ENCODE measurements at regions not wholly inside any gene's neighbourhood (a gene's known extent, or its start where the extent isn't known, plus 50 kb on each side); places are given as distances from the start of the nearest gene placed in this dataset.

GRCh38 chr4:107279733-107280132, 243.6 kb upstream of the DKK2 start:
- ChIA-PET POLR2A (no interaction called here), CTCF (no interaction called here), RAD21 (ENCODE audit: low non-redundant PET in 1 of 2, low total read pairs in 2 of 2, uncharacterized antibody in 2 of 2, unreplicated experiment in 2 of 2) (no interaction called here)
- intact Hi-C loops (cut with micrococcal nuclease) = no loop called here
- Histone ChIP-seq H2AFZ (ENCODE audit: low read depth, low read length, poor library complexity, severe bottlenecking) (peak overlapping the region; percentile 52), H4K20me1 (ENCODE audit: insufficient read depth) (no peaks in the 10 kb centered on the region), H3K27me3 (ENCODE audit: insufficient read depth, low read length) (no peaks in the 10 kb centered on the region), H3K36me3 (ENCODE audit: control insufficient read depth in 1 of 2, insufficient read depth in 2 of 2, low read length in 2 of 2) (no peaks in the 10 kb centered on the region), H3K9me3 (ENCODE audit: control insufficient read depth in 1 of 2, insufficient read depth in 1 of 2, low read depth in 1 of 2, low read length in 2 of 2) (no peaks in the 10 kb centered on the region), H3K9me2 (ENCODE audit: insufficient read depth) (no peaks in the 10 kb centered on the region), H3K4me1 (ENCODE audit: control insufficient read depth in 1 of 2, insufficient read depth in 2 of 2, low read length in 2 of 2) (peaks cover 6 to 16% of the 10 kb centered on the region in 2 experiments; a peak in 3 of 4 replicates), H3K9ac (ENCODE audit: low read length) (no peak overlapping the region), H3K79me2 (ENCODE audit: insufficient read depth, low read length) (no peaks in the 10 kb centered on the region), H3K4me2 (ENCODE audit: low read length) (peak overlapping the region; percentile 45), H3K27ac (ENCODE audit: low read depth, low read length) (no peak overlapping the region), H3K4me3 (replicated peaks in 1 of 2; ENCODE audit: low read depth in 1 of 2, low read length in 2 of 2) (no peak overlapping the region)
- no peak for DNase-seq (ENCODE audit: low read depth, low spot score)
- ATAC-seq = no peak; the same call in 1 of the 2 replicates
- TF ChIP-seq YY1 (IDR thresholded peaks at IDR 0.05; ENCODE audit: extremely low read depth, insufficient replicate concordance, low read depth, low read length) (no peak), FOSL1 (IDR thresholded peaks at IDR 0.05; ENCODE audit: low read depth) (no peak), JUND (IDR thresholded peaks at IDR 0.05) (peak; percentile 18; the same call in 1 of the 2 replicates)
- no TSS peak for BruUV-seq (replicated peaks)

GRCh38 chr4:107278791-107279483, 242.8 kb upstream of the DKK2 start:
- Histone ChIP-seq H3K36me3 (ENCODE audit: control insufficient read depth in 1 of 2, insufficient read depth in 2 of 2, low read length in 2 of 2) (no peaks in the 10 kb centered on the region), H3K9me3 (ENCODE audit: control insufficient read depth in 1 of 2, insufficient read depth in 1 of 2, low read depth in 1 of 2, low read length in 2 of 2) (no peaks in the 10 kb centered on the region), H3K4me3 (replicated peaks in 1 of 2; ENCODE audit: low read depth in 1 of 2, low read length in 2 of 2) (no peak overlapping the region), H3K79me2 (ENCODE audit: insufficient read depth, low read length) (no peaks in the 10 kb centered on the region), H3K4me1 (ENCODE audit: control insufficient read depth in 1 of 2, insufficient read depth in 2 of 2, low read length in 2 of 2) (peaks cover 6 to 16% of the 10 kb centered on the region in 2 experiments; a peak in 3 of 4 replicates), H3K27ac (ENCODE audit: low read depth, low read length) (no peak overlapping the region), H2AFZ (ENCODE audit: low read depth, low read length, poor library complexity, severe bottlenecking) (peak overlapping the region; percentile 64), H3K27me3 (ENCODE audit: insufficient read depth, low read length) (no peaks in the 10 kb centered on the region), H4K20me1 (ENCODE audit: insufficient read depth) (no peaks in the 10 kb centered on the region), H3K9ac (ENCODE audit: low read length) (no peak overlapping the region), H3K4me2 (ENCODE audit: low read length) (peak overlapping the region; percentile 32; the same call in 1 of the 2 replicates), H3K9me2 (ENCODE audit: insufficient read depth) (no peaks in the 10 kb centered on the region)
- DNase-seq (ENCODE audit: low read depth, low spot score) = no peak
- no TSS peak for BruUV-seq (replicated peaks)
- no peak for ATAC-seq
- RAD21 ChIA-PET (ENCODE audit: low non-redundant PET in 1 of 2, low total read pairs in 2 of 2, uncharacterized antibody in 2 of 2, unreplicated experiment in 2 of 2) = no interaction called here
- CTCF ChIA-PET = no interaction called here
- intact Hi-C loops (cut with micrococcal nuclease) = no loop called here
- POLR2A ChIA-PET = no interaction called here
- TF ChIP-seq ZFX (IDR thresholded peaks at IDR 0.05) (no peak), POLR2AphosphoS5 (IDR thresholded peaks at IDR 0.05; ENCODE audit: low read depth, low read length) (no peak), CBX3 (IDR thresholded peaks at IDR 0.05; ENCODE audit: low read depth) (no peak), SP1 (IDR thresholded peaks at IDR 0.05; ENCODE audit: low read depth) (no peak), JUND (IDR thresholded peaks at IDR 0.05) (no peak), RAD21 (IDR thresholded peaks at IDR 0.05; ENCODE audit: low read depth) (no peak), POLR2A (IDR thresholded peaks at IDR 0.05; ENCODE audit: borderline replicate concordance, extremely low read depth, insufficient read depth, insufficient read length) (no peak), CEBPB (IDR thresholded peaks at IDR 0.05; ENCODE audit: low read depth) (no peak), EZH2 (IDR thresholded peaks at IDR 0.05) (no peak), REST (IDR thresholded peaks at IDR 0.05; ENCODE audit: low read depth) (no peak), ZBTB33 (IDR thresholded peaks at IDR 0.05; ENCODE audit: extremely low read depth, insufficient replicate concordance, low read length) (no peak), ELF1 (IDR thresholded peaks at IDR 0.05; ENCODE audit: borderline replicate concordance, low read depth) (no peak), EZH2phosphoT487 (IDR thresholded peaks at IDR 0.05; ENCODE audit: borderline replicate concordance) (no peak), EGR1 (IDR thresholded peaks at IDR 0.05; ENCODE audit: low read depth) (no peak)
- TF ChIP-seq, protein P1, sequence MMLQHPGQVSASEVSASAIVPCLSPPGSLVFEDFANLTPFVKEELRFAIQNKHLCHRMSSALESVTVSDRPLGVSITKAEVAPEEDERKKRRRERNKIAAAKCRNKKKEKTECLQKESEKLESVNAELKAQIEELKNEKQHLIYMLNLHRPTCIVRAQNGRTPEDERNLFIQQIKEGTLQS (IDR thresholded peaks at IDR 0.05) = no peak
